GM19455 (cell line): ENCODE measurements at regions not wholly inside any gene's neighbourhood (a gene's known extent, or its start where the extent isn't known, plus 50 kb on each side); places are given as distances from the start of the nearest gene placed in this dataset.
"Not testable (repeated sequence)": the region's sequence is repeated elsewhere in the genome, so short reads cannot be mapped to it uniquely, and the experiment has no call there.

Source experiments
- ATAC-seq: cut with Tn5 transposase; IDR thresholded peaks from one replicate; pipeline ENCODE4 v1.9.1; 2021; ENCODE audit not compliant: unreplicated experiment

- ATAC-seq = no peak
Measured at GRCh38 chr1:222077206-222077605, 335.3 kb upstream of the DUSP10 start.

DNA sequence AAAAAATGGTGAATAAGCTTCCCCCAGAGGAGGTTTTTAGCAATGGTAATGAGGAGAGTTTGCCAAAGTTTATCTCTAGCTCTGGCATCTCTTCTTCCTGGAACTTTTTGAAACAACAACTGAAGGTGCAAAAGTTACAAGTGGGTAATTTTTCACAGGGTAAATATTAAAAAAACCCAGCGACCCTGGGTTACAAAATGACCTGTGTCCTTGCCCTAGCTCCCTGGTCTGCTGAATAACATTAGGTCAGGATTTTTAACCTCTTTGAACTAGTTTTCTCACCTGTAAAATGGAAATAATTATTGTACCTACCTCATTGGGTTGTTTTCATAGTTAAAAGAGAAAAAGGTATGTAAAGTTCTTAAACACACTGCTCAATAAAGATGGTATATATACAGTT lies 332.4 kb upstream of the DUSP10 start:
- ATAC-seq = no peak

GRCh38 chr1:222073307-222073995 lies 331.6 kb upstream of the DUSP10 start:
- no peak for ATAC-seq

DNA sequence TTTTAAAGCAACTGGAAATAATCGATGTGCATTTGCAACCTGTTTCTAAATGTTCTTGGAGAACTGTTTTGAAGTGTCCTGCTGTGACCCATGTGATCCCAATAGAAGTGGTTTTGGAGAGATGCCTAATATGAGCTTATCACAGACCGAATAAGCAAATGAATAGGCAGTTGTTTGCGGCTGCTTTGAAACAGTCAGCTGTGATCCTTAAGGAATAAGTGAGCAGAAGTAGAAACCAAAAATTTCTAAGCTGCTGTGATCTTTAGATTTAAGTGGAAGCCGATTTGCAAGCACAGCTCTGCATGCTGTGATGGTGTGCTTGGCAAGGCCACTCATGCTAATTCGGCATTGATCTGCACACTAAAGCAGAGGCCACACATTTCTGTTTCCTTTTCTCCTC lies 329.5 kb upstream of the DUSP10 start:
- ATAC-seq = no peak

- no peak for ATAC-seq
Measured at GRCh38 chr1:222068937-222069336, 327.0 kb upstream of the DUSP10 start.

GRCh38 chr1:222068101-222068500 lies 326.2 kb upstream of the DUSP10 start:
- no peak for ATAC-seq

GRCh38 chr1:222066539-222066938 lies 324.6 kb upstream of the DUSP10 start:
- ATAC-seq = no peak

GRCh38 chr1:222065234-222065633 lies 323.3 kb upstream of the DUSP10 start:
- no peak for ATAC-seq

- ATAC-seq = no peak
Measured at GRCh38 chr1:222064388-222065211, 322.7 kb upstream of the DUSP10 start.

DNA sequence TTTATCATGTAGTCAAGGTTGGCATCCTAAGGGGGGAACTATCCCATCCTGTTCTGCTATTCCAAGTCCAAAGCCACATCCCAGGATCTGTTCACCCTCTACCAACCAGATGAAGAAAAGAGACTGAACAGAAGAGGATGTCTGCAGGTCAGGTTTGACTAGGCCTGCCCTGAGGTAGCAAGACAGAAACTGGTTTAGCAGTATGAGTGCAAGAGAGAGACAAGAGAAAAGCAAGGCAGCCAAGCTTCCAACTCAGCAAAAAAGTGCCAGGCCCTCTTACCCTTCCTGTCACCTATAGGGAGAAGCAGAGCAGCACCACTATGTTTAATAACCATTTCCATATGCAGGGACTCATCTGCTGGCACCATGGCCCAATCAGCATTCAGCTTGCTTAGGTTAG lies 320.8 kb upstream of the DUSP10 start:
- no peak for ATAC-seq

DNA sequence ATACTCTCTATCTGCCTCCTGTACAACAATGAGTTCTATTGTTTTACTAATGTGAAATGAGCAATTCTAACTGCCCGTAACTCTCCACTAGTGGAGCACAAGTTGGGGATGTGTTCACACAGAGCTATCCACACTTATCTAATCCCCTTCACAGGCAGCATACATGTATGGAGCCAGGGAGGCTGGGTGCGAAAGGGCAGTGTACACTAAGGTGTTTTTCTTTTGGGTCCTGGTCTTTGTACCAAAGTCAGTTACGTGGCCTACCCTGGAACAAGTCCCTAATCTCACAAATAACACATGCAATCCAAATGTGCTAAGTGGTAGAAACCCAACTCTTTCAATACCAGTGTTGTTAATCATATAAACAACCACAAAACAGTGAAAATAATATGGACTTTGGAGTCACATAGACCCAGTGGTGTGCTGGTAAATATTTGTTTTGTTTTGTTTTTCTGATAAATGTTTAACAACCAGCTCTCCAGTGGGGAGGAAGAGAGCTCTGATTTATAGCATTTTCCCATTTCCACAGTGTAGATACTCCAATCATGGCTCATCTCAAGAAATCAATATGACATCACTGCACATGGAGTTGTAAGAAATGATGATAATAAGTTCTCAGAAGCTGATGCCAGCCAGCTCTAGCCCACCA lies 319.9 kb upstream of the DUSP10 start:
- no peak for ATAC-seq

- no peak for ATAC-seq
Measured at GRCh38 chr1:222060210-222060916, 318.5 kb upstream of the DUSP10 start.

GRCh38 chr1:222058249-222058648 lies 316.4 kb upstream of the DUSP10 start:
- ATAC-seq = no peak

DNA sequence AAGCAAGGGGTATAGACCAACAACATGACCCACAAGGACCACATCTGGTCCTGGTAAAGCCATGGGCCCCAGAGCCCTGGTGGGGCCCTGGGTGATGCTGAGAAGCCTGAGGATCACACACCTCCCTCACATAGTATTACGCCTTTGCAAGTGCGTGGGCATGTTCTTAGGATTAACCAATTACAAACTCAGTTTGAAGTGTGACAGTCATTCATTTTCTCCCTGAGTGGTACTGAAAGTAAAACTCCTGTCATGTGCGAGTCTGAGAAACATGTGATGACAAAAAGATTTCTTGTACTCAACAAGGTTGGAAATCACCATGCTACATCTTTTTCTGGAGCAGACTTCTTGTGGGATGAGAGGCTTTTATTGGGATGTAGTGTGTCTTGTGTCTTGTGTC lies 315.3 kb upstream of the DUSP10 start:
- ATAC-seq = no peak

GRCh38 chr1:222054416-222054815 lies 312.5 kb upstream of the DUSP10 start:
- no peak for ATAC-seq

- ATAC-seq = no peak
Measured at GRCh38 chr1:222053790-222054294, 312.0 kb upstream of the DUSP10 start.

DNA sequence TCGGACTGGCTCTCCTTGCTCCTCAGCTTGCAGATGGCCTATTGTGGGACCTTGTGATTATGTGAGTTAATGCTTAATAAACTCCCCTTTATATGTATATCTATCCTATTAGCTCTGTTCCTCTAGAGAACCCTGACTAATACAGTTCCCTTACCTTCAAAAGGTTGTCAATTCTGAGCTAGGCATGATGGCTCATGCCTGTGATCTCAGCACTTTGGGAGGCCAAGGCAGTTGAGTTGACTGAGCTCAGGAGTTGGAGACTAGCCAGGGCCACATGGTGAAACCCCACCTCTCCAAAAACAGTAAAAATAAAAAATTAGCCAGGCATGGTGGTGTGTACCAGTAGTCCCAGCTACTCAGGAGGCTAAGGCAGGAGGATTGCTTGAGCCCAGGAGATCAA lies 309.4 kb upstream of the DUSP10 start:
- not testable (repeated sequence) for ATAC-seq

- ATAC-seq = not testable (repeated sequence)
Measured at GRCh38 chr1:222049661-222050060, 307.8 kb upstream of the DUSP10 start.

DNA sequence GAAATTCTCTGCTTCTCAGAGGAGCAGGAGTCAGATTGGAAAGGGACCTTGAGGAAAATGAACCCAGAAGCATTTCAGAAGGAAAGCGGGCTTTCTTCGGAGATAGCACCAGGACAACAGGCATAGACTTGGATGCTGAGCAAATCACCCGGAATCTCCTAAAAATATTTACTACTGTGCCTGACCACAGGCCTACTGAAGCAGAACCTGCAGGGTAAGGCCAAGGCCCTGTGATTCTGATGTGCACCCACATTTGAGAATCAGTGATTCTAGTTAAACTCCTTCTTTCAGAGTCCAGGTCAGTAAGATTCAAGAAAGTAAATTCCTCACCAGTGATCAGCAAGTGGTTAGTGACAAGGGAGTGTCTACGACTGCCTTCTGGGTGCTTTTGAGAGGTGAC lies 307.3 kb upstream of the DUSP10 start:
- ATAC-seq = no peak

- no peak for ATAC-seq
Measured at GRCh38 chr1:222048094-222048595, 306.3 kb upstream of the DUSP10 start.

- no peak for ATAC-seq
Measured at GRCh38 chr1:222047366-222047765, 305.5 kb upstream of the DUSP10 start.
